ENCODE measurements at regions not wholly inside any gene's neighbourhood (a gene's known extent, or its start where the extent isn't known, plus 50 kb on each side); places are given as distances from the start of the nearest gene placed in this dataset.

DNA sequence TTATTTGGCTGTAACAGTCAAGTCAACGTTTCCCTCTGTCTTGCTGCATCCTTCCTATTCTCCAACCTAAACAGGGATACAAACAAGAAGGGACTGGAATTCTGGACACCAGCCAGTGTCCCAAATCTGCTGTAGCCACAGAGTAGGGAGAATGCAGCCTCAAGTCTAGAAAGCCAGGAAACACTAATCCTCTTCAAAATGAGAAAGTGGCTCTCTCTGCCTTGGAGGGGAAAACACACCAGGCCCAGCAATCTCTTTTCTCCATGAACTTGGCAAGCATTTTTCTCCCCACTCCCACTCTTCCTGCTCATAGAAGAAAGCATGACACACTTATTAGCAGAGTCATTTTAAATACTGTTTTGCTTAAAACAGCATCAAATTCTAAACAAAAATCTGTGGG, 781.7 kb downstream of the SQOR start:
- Histone ChIP-seq H3K27me3 (no peaks in the 10 kb centered on the region), H3K9me3 (no peaks in the 10 kb centered on the region), H3K4me1 (no peaks in the 10 kb centered on the region), H3K4me3 (no peak overlapping the region), H3K36me3 (no peaks in the 10 kb centered on the region), H3K27ac (no peak overlapping the region)
- TF ChIP-seq, protein P1, sequence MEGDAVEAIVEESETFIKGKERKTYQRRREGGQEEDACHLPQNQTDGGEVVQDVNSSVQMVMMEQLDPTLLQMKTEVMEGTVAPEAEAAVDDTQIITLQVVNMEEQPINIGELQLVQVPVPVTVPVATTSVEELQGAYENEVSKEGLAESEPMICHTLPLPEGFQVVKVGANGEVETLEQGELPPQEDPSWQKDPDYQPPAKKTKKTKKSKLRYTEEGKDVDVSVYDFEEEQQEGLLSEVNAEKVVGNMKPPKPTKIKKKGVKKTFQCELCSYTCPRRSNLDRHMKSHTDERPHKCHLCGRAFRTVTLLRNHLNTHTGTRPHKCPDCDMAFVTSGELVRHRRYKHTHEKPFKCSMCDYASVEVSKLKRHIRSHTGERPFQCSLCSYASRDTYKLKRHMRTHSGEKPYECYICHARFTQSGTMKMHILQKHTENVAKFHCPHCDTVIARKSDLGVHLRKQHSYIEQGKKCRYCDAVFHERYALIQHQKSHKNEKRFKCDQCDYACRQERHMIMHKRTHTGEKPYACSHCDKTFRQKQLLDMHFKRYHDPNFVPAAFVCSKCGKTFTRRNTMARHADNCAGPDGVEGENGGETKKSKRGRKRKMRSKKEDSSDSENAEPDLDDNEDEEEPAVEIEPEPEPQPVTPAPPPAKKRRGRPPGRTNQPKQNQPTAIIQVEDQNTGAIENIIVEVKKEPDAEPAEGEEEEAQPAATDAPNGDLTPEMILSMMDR (IDR thresholded peaks at IDR 0.05): no peak
- no peak for TF ChIP-seq POLR2A (IDR thresholded peaks at IDR 0.05)
- intact Hi-C loops (cut with DNase I; ENCODE audit: low total_unique reads): no loop called here
- DNase-seq: no peak

DNA sequence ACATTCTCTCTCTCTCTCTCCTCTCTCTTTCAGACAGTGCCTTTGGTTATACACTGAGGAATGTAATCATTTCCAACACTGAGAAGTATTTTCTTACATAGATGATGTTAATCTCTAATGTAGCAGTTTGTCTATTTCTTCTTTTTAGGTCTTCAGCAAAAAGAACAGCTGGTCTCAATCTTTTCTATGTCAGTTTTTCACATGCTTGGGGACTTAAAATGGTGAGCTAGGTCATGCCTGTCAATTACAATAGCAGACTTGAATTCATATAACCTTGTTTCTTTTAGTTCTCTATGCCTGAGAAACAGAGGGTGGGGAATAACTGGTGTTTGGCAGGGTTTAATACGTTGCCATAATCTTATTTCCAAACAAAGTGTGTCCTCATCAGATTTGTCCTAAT, 786.2 kb downstream of the SQOR start:
- intact Hi-C loops (cut with DNase I; ENCODE audit: low total_unique reads): no loop called here
- no peaks in the 10 kb centered on the region for H3K36me3 ChIP-seq
- DNase-seq: no peak
- no peak overlapping the region for H3K4me3 ChIP-seq
- H3K27ac ChIP-seq: no peak overlapping the region
- no peak for TF ChIP-seq POLR2A (IDR thresholded peaks at IDR 0.05)
- TF ChIP-seq, protein P1 (IDR thresholded peaks at IDR 0.05): no peak
- no peaks in the 10 kb centered on the region for H3K4me1 ChIP-seq
- no peaks in the 10 kb centered on the region for H3K27me3 ChIP-seq
- no peaks in the 10 kb centered on the region for H3K9me3 ChIP-seq

DNA sequence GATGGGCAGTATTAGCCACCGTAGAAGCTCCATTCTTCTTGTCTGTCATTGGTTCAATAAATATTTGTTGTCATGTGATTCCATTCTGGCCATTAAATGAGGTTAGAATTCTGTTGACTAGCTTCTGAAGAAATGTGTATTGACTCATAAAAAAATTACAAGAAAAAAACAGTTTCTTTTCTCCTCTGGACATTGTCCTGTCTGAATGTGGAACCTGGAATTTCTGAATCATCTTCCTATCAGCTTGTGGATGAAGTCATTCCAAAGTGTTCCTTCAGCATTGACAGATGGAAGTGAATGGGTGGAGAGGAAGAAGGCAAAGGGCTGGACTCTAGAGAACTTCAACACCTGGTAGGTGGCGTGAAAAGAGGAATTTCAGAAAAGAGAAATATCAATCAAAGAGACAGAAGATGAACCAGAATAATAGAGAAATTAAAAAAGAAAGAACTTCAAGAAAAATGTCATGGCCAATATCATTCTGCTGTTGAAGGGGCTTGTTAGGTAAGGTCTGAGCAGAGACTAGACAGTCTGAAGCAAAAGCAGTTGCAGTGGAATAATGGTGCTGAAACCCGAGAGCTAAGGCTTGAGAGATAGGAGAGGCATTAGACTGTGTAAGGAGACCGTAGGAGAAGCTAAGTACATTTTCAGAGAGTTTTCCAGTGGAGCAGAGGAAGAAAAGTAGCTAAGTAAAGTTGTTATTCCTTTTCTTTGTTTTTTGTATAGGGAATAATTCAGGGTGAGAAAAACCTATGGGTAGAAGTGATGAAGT, 806.6 kb downstream of the SQOR start:
- no peaks in the 10 kb centered on the region for H3K4me1 ChIP-seq
- DNase-seq: no peak
- H3K36me3 ChIP-seq: no peaks in the 10 kb centered on the region
- no peaks in the 10 kb centered on the region for H3K27me3 ChIP-seq
- no peak overlapping the region for H3K27ac ChIP-seq
- TF ChIP-seq, protein P1 (IDR thresholded peaks at IDR 0.05): no peak
- no peak for TF ChIP-seq POLR2A (IDR thresholded peaks at IDR 0.05)
- H3K9me3 ChIP-seq: no peaks in the 10 kb centered on the region
- intact Hi-C loops (cut with DNase I; ENCODE audit: low total_unique reads): no loop called here
- no peak overlapping the region for H3K4me3 ChIP-seq

DNA sequence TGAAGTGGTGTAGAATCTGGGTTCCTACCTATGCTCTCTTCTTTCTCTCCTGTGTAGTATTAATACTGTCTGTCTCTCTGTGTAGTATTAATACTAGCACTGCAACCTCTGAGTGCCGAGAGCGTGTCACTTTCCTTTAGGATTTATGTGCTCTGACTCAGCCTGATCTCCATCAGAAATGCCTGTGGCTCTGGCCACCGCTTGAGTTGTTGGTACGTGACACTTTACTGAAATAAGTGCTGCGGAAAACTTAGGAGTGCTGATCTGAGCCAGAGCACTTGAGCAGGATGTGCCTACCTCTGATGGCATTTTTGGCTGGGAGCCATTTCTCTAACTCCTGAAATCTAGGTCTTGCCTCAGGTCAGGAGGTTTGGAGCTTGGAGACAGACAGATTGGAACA, 807.4 kb downstream of the SQOR start:
- intact Hi-C loops (cut with DNase I; ENCODE audit: low total_unique reads): no loop called here
- Histone ChIP-seq H3K4me1 (no peaks in the 10 kb centered on the region), H3K27me3 (no peaks in the 10 kb centered on the region), H3K9me3 (no peaks in the 10 kb centered on the region), H3K27ac (no peak overlapping the region), H3K4me3 (no peak overlapping the region), H3K36me3 (no peaks in the 10 kb centered on the region)
- TF ChIP-seq, protein P1 (IDR thresholded peaks at IDR 0.05): no peak
- TF ChIP-seq POLR2A (IDR thresholded peaks at IDR 0.05): no peak
- no peak for DNase-seq

DNA sequence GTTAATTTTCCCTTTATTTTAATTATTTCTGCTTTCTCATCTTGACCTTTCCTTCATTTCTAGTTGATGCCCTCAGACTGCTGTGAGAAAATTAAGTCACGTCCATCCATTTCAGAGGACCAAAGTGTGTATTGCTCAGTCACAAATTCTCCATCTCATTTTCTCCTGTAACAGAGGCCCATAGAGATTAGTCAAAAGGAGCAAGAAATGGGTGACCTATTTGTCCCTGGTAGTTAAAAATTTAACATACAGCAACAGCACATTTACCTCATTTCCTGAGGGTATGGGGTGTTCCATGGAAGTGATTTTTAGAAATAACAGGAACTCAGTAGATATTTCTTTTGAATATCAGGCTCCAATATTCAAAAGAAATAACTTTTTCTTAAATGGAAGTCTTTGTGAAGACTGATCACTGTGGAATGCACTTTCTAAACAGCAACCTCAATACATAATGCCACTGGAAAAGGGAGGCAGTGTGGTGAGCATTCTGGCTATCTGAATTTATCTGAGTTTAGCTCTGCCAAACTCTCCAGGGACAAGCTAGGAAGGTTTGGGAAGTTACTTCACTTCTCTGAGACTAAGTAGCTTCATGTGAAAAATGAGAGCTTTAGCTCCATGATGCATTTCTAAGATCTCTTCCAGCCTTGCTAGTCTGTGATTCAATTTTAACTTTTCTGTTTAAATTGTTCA, 808.2 kb downstream of the SQOR start:
- Histone ChIP-seq H3K36me3 (no peaks in the 10 kb centered on the region), H3K27me3 (no peaks in the 10 kb centered on the region), H3K4me3 (no peak overlapping the region), H3K27ac (no peak overlapping the region), H3K9me3 (no peaks in the 10 kb centered on the region), H3K4me1 (no peaks in the 10 kb centered on the region)
- intact Hi-C loops (cut with DNase I; ENCODE audit: low total_unique reads): no loop called here
- DNase-seq: no peak
- no peak for TF ChIP-seq POLR2A (IDR thresholded peaks at IDR 0.05)
- TF ChIP-seq, protein P1 (IDR thresholded peaks at IDR 0.05): no peak

Data from uterus (tissue), 3 donors.